ENCODE measurements at regions not wholly inside any gene's neighbourhood (a gene's known extent, or its start where the extent isn't known, plus 50 kb on each side); places are given as distances from the start of the nearest gene placed in this dataset.
"Not testable (repeated sequence)": the region's sequence is repeated elsewhere in the genome, so short reads cannot be mapped to it uniquely, and the experiment has no call there.

DNA sequence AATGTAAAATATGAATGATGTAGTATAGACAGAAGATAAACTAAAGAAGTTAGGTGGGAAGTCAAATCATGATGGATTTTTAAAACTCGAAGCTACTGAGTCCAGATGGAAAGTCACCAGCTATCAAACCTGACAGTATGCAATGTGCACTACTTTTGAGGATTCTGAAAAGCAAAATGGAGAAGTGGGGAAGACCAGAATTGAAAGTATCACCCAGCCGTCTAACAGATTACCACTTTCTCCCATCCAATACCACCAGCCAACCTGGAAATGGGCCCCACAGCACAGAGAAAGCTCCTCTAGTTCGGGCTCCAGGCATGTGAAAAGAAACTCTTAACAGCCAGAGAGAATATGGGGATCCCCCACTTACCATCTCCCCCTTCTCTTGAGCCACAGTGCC is 67.9 kb upstream of the SRRM3 start:
- no peak overlapping the region for H3K27ac ChIP-seq
- no peaks in the 10 kb centered on the region for H3K36me3 ChIP-seq
- intact Hi-C loops (cut with DNase I): no loop called here
- H3K9me3 ChIP-seq: no peaks in the 10 kb centered on the region
- TF ChIP-seq, protein P1, sequence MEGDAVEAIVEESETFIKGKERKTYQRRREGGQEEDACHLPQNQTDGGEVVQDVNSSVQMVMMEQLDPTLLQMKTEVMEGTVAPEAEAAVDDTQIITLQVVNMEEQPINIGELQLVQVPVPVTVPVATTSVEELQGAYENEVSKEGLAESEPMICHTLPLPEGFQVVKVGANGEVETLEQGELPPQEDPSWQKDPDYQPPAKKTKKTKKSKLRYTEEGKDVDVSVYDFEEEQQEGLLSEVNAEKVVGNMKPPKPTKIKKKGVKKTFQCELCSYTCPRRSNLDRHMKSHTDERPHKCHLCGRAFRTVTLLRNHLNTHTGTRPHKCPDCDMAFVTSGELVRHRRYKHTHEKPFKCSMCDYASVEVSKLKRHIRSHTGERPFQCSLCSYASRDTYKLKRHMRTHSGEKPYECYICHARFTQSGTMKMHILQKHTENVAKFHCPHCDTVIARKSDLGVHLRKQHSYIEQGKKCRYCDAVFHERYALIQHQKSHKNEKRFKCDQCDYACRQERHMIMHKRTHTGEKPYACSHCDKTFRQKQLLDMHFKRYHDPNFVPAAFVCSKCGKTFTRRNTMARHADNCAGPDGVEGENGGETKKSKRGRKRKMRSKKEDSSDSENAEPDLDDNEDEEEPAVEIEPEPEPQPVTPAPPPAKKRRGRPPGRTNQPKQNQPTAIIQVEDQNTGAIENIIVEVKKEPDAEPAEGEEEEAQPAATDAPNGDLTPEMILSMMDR (IDR thresholded peaks at IDR 0.05): no peak
- H3K27me3 ChIP-seq: no peaks in the 10 kb centered on the region
- no peak overlapping the region for H3K4me3 ChIP-seq
- H3K4me1 ChIP-seq: no peaks in the 10 kb centered on the region
- ATAC-seq (no peak), DNase-seq (no peak)

- ATAC-seq; intact Hi-C loops (cut with DNase I): not testable (repeated sequence)
Observed at GRCh38 chr7:76135263-76135662, 66.4 kb upstream of the SRRM3 start.

GRCh38 chr7:76138577-76139313 is 63.0 kb upstream of the SRRM3 start:
- not testable (repeated sequence) for H3K36me3 ChIP-seq

More at GRCh38 chr7:76135263-76135662, 66.4 kb upstream of the SRRM3 start:
- not testable (repeated sequence) for H3K27ac ChIP-seq, H3K4me1 ChIP-seq, H3K9me3 ChIP-seq, DNase-seq, H3K36me3 ChIP-seq, H3K4me3 ChIP-seq, H3K27me3 ChIP-seq

DNA sequence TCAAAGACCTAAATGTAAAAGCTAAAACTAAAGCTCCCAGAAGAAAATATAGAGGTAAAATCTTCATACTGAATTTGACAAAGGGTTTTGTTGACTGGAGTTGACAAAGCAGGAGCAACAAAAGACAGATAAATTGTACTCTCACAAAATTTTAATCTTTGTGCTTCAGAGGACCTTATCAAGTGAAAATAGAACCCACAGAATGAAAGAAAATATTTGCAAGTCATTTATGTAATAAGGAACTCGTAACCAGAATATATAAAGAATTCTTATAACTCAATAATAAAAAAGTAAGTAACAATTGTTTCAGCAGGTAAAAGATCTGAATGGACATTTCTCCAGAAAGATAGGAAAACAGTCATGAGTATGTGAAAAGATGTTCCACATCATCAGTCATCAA is 62.0 kb upstream of the SRRM3 start:
- no peak for ATAC-seq
- Histone ChIP-seq H3K27me3 (no peaks in the 10 kb centered on the region), H3K36me3 (no peaks in the 10 kb centered on the region), H3K9me3 (no peaks in the 10 kb centered on the region), H3K4me3 (no peak overlapping the region), H3K27ac (no peak overlapping the region), H3K4me1 (no peaks in the 10 kb centered on the region)
- DNase-seq: no peak
- TF ChIP-seq, protein P1 (IDR thresholded peaks at IDR 0.05): no peak
- intact Hi-C loops (cut with DNase I): no loop called here

More at GRCh38 chr7:76138577-76139313, 63.0 kb upstream of the SRRM3 start:
- H3K4me1 ChIP-seq; H3K9me3 ChIP-seq; H3K27ac ChIP-seq; H3K4me3 ChIP-seq; ATAC-seq; H3K27me3 ChIP-seq; DNase-seq; intact Hi-C loops (cut with DNase I): not testable (repeated sequence)

GRCh38 chr7:76140259-76140658 is 61.4 kb upstream of the SRRM3 start:
- not testable (repeated sequence) for DNase-seq, H3K4me1 ChIP-seq, ATAC-seq

GRCh38 chr7:76142861-76143260 is 58.8 kb upstream of the SRRM3 start:
- no peak overlapping the region for H3K27ac ChIP-seq
- ATAC-seq (no peak), DNase-seq (no peak)
- no peaks in the 10 kb centered on the region for H3K36me3 ChIP-seq
- no peaks in the 10 kb centered on the region for H3K27me3 ChIP-seq
- no peaks in the 10 kb centered on the region for H3K4me1 ChIP-seq
- TF ChIP-seq, protein P1 (IDR thresholded peaks at IDR 0.05): no peak
- intact Hi-C loops (cut with DNase I): no loop called here
- no peak overlapping the region for H3K4me3 ChIP-seq
- H3K9me3 ChIP-seq: no peaks in the 10 kb centered on the region

More at GRCh38 chr7:76140259-76140658, 61.4 kb upstream of the SRRM3 start:
- intact Hi-C loops (cut with DNase I); H3K9me3 ChIP-seq; H3K4me3 ChIP-seq; H3K27me3 ChIP-seq; H3K36me3 ChIP-seq; H3K27ac ChIP-seq: not testable (repeated sequence)

DNA sequence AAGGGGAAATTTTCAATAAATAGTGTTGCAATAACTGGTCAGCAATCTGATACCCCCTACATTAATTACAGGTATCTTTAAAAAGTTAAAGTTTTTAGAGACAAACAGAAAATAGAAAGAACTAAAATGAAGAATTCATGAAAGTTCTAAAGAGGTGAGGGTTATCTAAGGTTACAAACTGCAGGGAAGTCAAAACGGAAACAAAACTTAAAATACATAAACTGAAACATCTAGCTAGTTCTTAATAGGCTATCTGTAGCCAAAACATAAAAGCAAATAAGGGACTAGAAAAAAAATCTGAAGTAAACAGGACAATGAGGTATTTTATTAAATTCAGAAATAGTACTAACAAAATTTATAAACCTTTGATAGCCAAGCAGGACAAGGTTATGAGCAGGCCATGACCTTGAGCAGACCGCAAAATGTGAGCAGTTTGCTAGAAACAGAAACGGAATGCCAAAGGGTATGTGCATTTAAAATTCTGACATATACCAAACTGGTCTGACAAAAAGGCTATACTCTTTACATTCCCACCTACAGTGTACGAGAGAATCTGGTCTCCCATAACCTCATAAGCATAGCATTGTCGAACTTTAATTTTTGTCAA is 56.9 kb upstream of the SRRM3 start:
- peaks cover 0 to 12% of the 10 kb centered on the region in 2 donors for H3K27me3 ChIP-seq
- H3K4me3 ChIP-seq; H3K4me1 ChIP-seq; intact Hi-C loops (cut with DNase I); H3K9me3 ChIP-seq; DNase-seq; H3K36me3 ChIP-seq; ATAC-seq; H3K27ac ChIP-seq: not testable (repeated sequence)

Measured in left lung (tissue), 4 donors.